Naive thymus-derived CD4-positive, alpha-beta T cell (primary cell): ENCODE measurements at regions not wholly inside any gene's neighbourhood (a gene's known extent, or its start where the extent isn't known, plus 50 kb on each side); places are given as distances from the start of the nearest gene placed in this dataset.

Experiments used
- ATAC-seq: fragments of 150-1000 bp; cut with Tn5 transposase; 2 replicates; pipeline ENCODE4 v1.10.0; 2021; ENCODE audit warnings: mild to moderate bottlenecking, moderate library complexity
- CTCF ChIA-PET: fragments of 350-600 bp; sonication (Branson Sonifier 250); formaldehyde crosslinking; loops from one replicate; lab custom pipeline; 2021; ENCODE audit warnings: antibody characterized with exemption; lab: Charles Lee
- POLR2A ChIA-PET: fragments of 350-600 bp; sonication (Branson Sonifier 250); formaldehyde crosslinking; loops from one replicate; lab custom pipeline; 2021; ENCODE audit warnings: antibody characterized with exemption, inconsistent platforms; lab: Charles Lee
- DNase-seq, 9 donors: peaks; one replicate each; pipeline versions ENCODE4 v3.0.0 to v3.0.0-alpha.2; 2020 to 2022; ENCODE audit warnings: mixed read lengths in 1 of 9
- H3K27ac ChIP-seq: one replicate; pipeline ENCODE4 v1.7.0; 2013; ENCODE audit warnings: mild to moderate bottlenecking, low read depth, low read length, moderate library complexity
- H3K27me3 ChIP-seq, 2 donors: one replicate each; pipeline ENCODE4 v1.7.0; 2013; ENCODE audit warnings: low read length in 2 of 2, mild to moderate bottlenecking in 2 of 2, moderate library complexity in 2 of 2; ENCODE audit not compliant: control insufficient read depth in 2 of 2, insufficient read depth in 2 of 2
- H3K36me3 ChIP-seq, 3 experiments: 1 replicate in 2 of 3; 2 replicates in 1 of 3; pipeline ENCODE4 v1.7.0; 2013; ENCODE audit warnings: low read length in 3 of 3, mild to moderate bottlenecking in 3 of 3, moderate library complexity in 1 of 3; ENCODE audit not compliant: insufficient read depth in 3 of 3, control insufficient read depth in 2 of 3
- H3K4me1 ChIP-seq, 2 donors: one replicate each; pipeline ENCODE4 v1.7.0; 2013; ENCODE audit warnings: low read length in 2 of 2, mild to moderate bottlenecking in 2 of 2, moderate library complexity in 1 of 2; ENCODE audit not compliant: control insufficient read depth in 2 of 2, insufficient read depth in 2 of 2
- H3K4me3 ChIP-seq: 2 replicates; pipeline ENCODE4 v1.7.0; 2013; ENCODE audit warnings: mild to moderate bottlenecking, low read length
- H3K9me3 ChIP-seq, 3 experiments: 1 replicate in 2 of 3; 2 replicates in 1 of 3; pipeline ENCODE4 v1.7.0; 2013; ENCODE audit warnings: low read length in 3 of 3; ENCODE audit not compliant: control insufficient read depth in 2 of 3
- H3K27ac Mint-ChIP-seq, 9 donors: one replicate each; pipeline ENCODE4 v1.8.0; 2020 to 2022; ENCODE audit warnings: mixed read lengths in 9 of 9, mild to moderate bottlenecking in 8 of 9, moderate library complexity in 5 of 9, inconsistent platforms in 2 of 9
- H3K27me3 Mint-ChIP-seq, 5 donors: one replicate each; pipeline ENCODE4 v1.8.0; 2021 to 2022; ENCODE audit warnings: mixed read lengths in 5 of 5, mild to moderate bottlenecking in 1 of 5
- H3K36me3 Mint-ChIP-seq, 5 donors: one replicate each; pipeline ENCODE4 v1.8.0; 2020 to 2022; ENCODE audit warnings: mixed read lengths in 5 of 5, mild to moderate bottlenecking in 3 of 5, inconsistent platforms in 1 of 5
- H3K4me1 Mint-ChIP-seq, 7 donors: one replicate each; pipeline ENCODE4 v1.8.0; 2020 to 2022; ENCODE audit warnings: mixed read lengths in 7 of 7, mild to moderate bottlenecking in 3 of 7, inconsistent platforms in 1 of 7
- H3K4me3 Mint-ChIP-seq, 10 donors: one replicate each; pipeline ENCODE4 v1.8.0; 2020 to 2022; ENCODE audit warnings: mild to moderate bottlenecking in 10 of 10, mixed read lengths in 10 of 10, moderate library complexity in 6 of 10, inconsistent platforms in 2 of 10
- H3K9me3 Mint-ChIP-seq, 11 donors: one replicate each; pipeline ENCODE4 v1.8.0; 2020 to 2022; ENCODE audit warnings: mixed read lengths in 11 of 11, mild to moderate bottlenecking in 4 of 11, inconsistent platforms in 1 of 11, moderate library complexity in 1 of 11
- intact Hi-C, 2 donors: fragments of 100-400 bp; cut with micrococcal nuclease; formaldehyde crosslinking; loops; one replicate each; pipeline ENCODE4 v1.15.1; 2023

GRCh38 chr7:79570903-79571302 is 117.4 kb upstream of the MAGI2 start:
- intact Hi-C loops: no loop called here
- POLR2A ChIA-PET: no interaction called here

GRCh38 chr7:79563821-79564522 is 110.5 kb upstream of the MAGI2 start:
- H3K36me3 ChIP-seq: no peaks in the 10 kb centered on the region
- no peaks in the 10 kb centered on the region for H3K9me3 ChIP-seq
- ATAC-seq (no peak), DNase-seq (no peak)
- H3K9me3 Mint-ChIP-seq: peaks cover 0 to 6% (median 0%) of the 10 kb centered on the region in 11 donors
- no peaks in the 10 kb centered on the region for H3K36me3 Mint-ChIP-seq
- no peaks in the 10 kb centered on the region for H3K27me3 Mint-ChIP-seq
- no peak overlapping the region for H3K4me3 Mint-ChIP-seq
- H3K27ac ChIP-seq: no peak overlapping the region
- POLR2A ChIA-PET: no interaction called here
- no peaks in the 10 kb centered on the region for H3K4me1 ChIP-seq
- no peaks in the 10 kb centered on the region for H3K27me3 ChIP-seq
- intact Hi-C loops: no loop called here
- H3K4me1 Mint-ChIP-seq: no peaks in the 10 kb centered on the region
- CTCF ChIA-PET: no interaction called here
- no peak overlapping the region for H3K27ac Mint-ChIP-seq
- no peak overlapping the region for H3K4me3 ChIP-seq

More at GRCh38 chr7:79570903-79571302, 117.4 kb upstream of the MAGI2 start:
- Histone ChIP-seq H3K4me3 (no peak overlapping the region), H3K4me1 (no peaks in the 10 kb centered on the region), H3K27me3 (no peaks in the 10 kb centered on the region), H3K9me3 (no peaks in the 10 kb centered on the region), H3K27ac (no peak overlapping the region), H3K36me3 (no peaks in the 10 kb centered on the region)
- no peak for ATAC-seq
- Mint-ChIP-seq H3K27ac (no peak overlapping the region), H3K9me3 (peaks cover 0 to 5% (median 0%) of the 10 kb centered on the region in 11 donors), H3K4me1 (no peaks in the 10 kb centered on the region), H3K27me3 (no peaks in the 10 kb centered on the region), H3K4me3 (no peak overlapping the region), H3K36me3 (no peaks in the 10 kb centered on the region)
- no peak for DNase-seq
- CTCF ChIA-PET: no interaction called here

GRCh38 chr7:79555571-79555970 is 102.1 kb upstream of the MAGI2 start:
- Mint-ChIP-seq H3K27ac (no peak overlapping the region), H3K4me1 (no peaks in the 10 kb centered on the region), H3K36me3 (no peaks in the 10 kb centered on the region), H3K27me3 (no peaks in the 10 kb centered on the region), H3K9me3 (peaks cover 0 to 6% (median 0%) of the 10 kb centered on the region in 11 donors), H3K4me3 (no peak overlapping the region)
- ChIA-PET CTCF (no interaction called here), POLR2A (no interaction called here)
- H3K27ac ChIP-seq: no peak overlapping the region
- H3K9me3 ChIP-seq: no peaks in the 10 kb centered on the region
- ATAC-seq: no peak
- H3K4me3 ChIP-seq: no peak overlapping the region
- no peaks in the 10 kb centered on the region for H3K36me3 ChIP-seq
- DNase-seq: no peak
- no peaks in the 10 kb centered on the region for H3K4me1 ChIP-seq
- H3K27me3 ChIP-seq: no peaks in the 10 kb centered on the region
- intact Hi-C loops: no loop called here

GRCh38 chr7:79553811-79554555 is 100.5 kb upstream of the MAGI2 start:
- no peaks in the 10 kb centered on the region for H3K36me3 ChIP-seq
- H3K27ac Mint-ChIP-seq: no peak overlapping the region
- no peak overlapping the region for H3K4me3 ChIP-seq
- H3K27me3 ChIP-seq: no peaks in the 10 kb centered on the region
- ATAC-seq (no peak), DNase-seq (no peak)
- no peaks in the 10 kb centered on the region for H3K4me1 Mint-ChIP-seq
- H3K4me1 ChIP-seq: no peaks in the 10 kb centered on the region
- H3K9me3 Mint-ChIP-seq: peaks cover 0 to 6% (median 0%) of the 10 kb centered on the region in 11 donors
- H3K4me3 Mint-ChIP-seq: no peak overlapping the region
- ChIA-PET POLR2A (no interaction called here), CTCF (no interaction called here)
- H3K27ac ChIP-seq: no peak overlapping the region
- H3K9me3 ChIP-seq: no peaks in the 10 kb centered on the region
- intact Hi-C loops: no loop called here
- no peaks in the 10 kb centered on the region for H3K27me3 Mint-ChIP-seq
- H3K36me3 Mint-ChIP-seq: no peaks in the 10 kb centered on the region

- H3K36me3 ChIP-seq: no peaks in the 10 kb centered on the region
- no peaks in the 10 kb centered on the region for H3K4me1 ChIP-seq
- ChIA-PET CTCF (no interaction called here), POLR2A (no interaction called here)
- Mint-ChIP-seq H3K27ac (no peak overlapping the region), H3K4me3 (no peak overlapping the region), H3K9me3 (peaks cover 0 to 6% (median 0%) of the 10 kb centered on the region in 11 donors), H3K27me3 (no peaks in the 10 kb centered on the region), H3K4me1 (no peaks in the 10 kb centered on the region), H3K36me3 (no peaks in the 10 kb centered on the region)
- ATAC-seq (no peak), DNase-seq (no peak)
- intact Hi-C loops: no loop called here
- no peak overlapping the region for H3K27ac ChIP-seq
- no peaks in the 10 kb centered on the region for H3K9me3 ChIP-seq
- H3K4me3 ChIP-seq: no peak overlapping the region
- H3K27me3 ChIP-seq: no peaks in the 10 kb centered on the region
Measured at GRCh38 chr7:79552463-79552862, 99.0 kb upstream of the MAGI2 start.

- DNase-seq (no peak), ATAC-seq (no peak)
- Histone ChIP-seq H3K27ac (no peak overlapping the region), H3K9me3 (no peaks in the 10 kb centered on the region), H3K27me3 (no peaks in the 10 kb centered on the region), H3K36me3 (no peaks in the 10 kb centered on the region), H3K4me1 (no peaks in the 10 kb centered on the region), H3K4me3 (no peak overlapping the region)
- H3K9me3 Mint-ChIP-seq: peaks cover 0 to 2% (median 0%) of the 10 kb centered on the region in 11 donors
- ChIA-PET CTCF (no interaction called here), POLR2A (no interaction called here)
- H3K36me3 Mint-ChIP-seq: no peaks in the 10 kb centered on the region
- H3K4me3 Mint-ChIP-seq: no peak overlapping the region
- no peaks in the 10 kb centered on the region for H3K4me1 Mint-ChIP-seq
- no peaks in the 10 kb centered on the region for H3K27me3 Mint-ChIP-seq
- H3K27ac Mint-ChIP-seq: no peak overlapping the region
- intact Hi-C loops: no loop called here
Measured at GRCh38 chr7:79548727-79549126, 95.3 kb upstream of the MAGI2 start.

GRCh38 chr7:79547132-79547531 is 93.7 kb upstream of the MAGI2 start:
- no peaks in the 10 kb centered on the region for H3K36me3 Mint-ChIP-seq
- POLR2A ChIA-PET: no interaction called here

More at GRCh38 chr7:79547132-79547531, 93.7 kb upstream of the MAGI2 start:
- H3K4me3 ChIP-seq: no peak overlapping the region
- DNase-seq (no peak), ATAC-seq (no peak)
- H3K27me3 ChIP-seq: no peaks in the 10 kb centered on the region
- H3K36me3 ChIP-seq: no peaks in the 10 kb centered on the region
- H3K4me1 ChIP-seq: no peaks in the 10 kb centered on the region
- H3K27me3 Mint-ChIP-seq: no peaks in the 10 kb centered on the region
- CTCF ChIA-PET: no interaction called here
- intact Hi-C loops: no loop called here
- H3K27ac Mint-ChIP-seq: no peak overlapping the region
- no peak overlapping the region for H3K4me3 Mint-ChIP-seq
- H3K4me1 Mint-ChIP-seq: no peaks in the 10 kb centered on the region
- no peaks in the 10 kb centered on the region for H3K9me3 Mint-ChIP-seq
- H3K27ac ChIP-seq: no peak overlapping the region
- no peaks in the 10 kb centered on the region for H3K9me3 ChIP-seq
